ENCODE measurements at regions not wholly inside any gene's neighbourhood (a gene's known extent, or its start where the extent isn't known, plus 50 kb on each side); places are given as distances from the start of the nearest gene placed in this dataset.

- no peak for ATAC-seq
- Histone ChIP-seq H3K4me3 (replicated peaks in 1 of 2; ENCODE audit: low read depth in 1 of 2, low read length in 2 of 2) (no peak overlapping the region), H3K9me3 (ENCODE audit: control insufficient read depth in 1 of 2, insufficient read depth in 1 of 2, low read depth in 1 of 2, low read length in 2 of 2) (no peaks in the 10 kb centered on the region), H3K9ac (ENCODE audit: low read length) (no peak overlapping the region), H3K36me3 (ENCODE audit: control insufficient read depth in 1 of 2, insufficient read depth in 2 of 2, low read length in 2 of 2) (no peaks in the 10 kb centered on the region), H3K27ac (ENCODE audit: low read depth, low read length) (no peak overlapping the region), H3K9me2 (ENCODE audit: insufficient read depth) (no peaks in the 10 kb centered on the region), H2AFZ (ENCODE audit: low read depth, low read length, poor library complexity, severe bottlenecking) (no peak overlapping the region), H3K4me1 (ENCODE audit: control insufficient read depth in 1 of 2, insufficient read depth in 2 of 2, low read length in 2 of 2) (peaks cover 4 to 11% of the 10 kb centered on the region in 2 experiments; a peak in 3 of 4 replicates), H4K20me1 (ENCODE audit: insufficient read depth) (no peaks in the 10 kb centered on the region), H3K27me3 (ENCODE audit: insufficient read depth, low read length) (no peaks in the 10 kb centered on the region), H3K79me2 (ENCODE audit: insufficient read depth, low read length) (no peaks in the 10 kb centered on the region), H3K4me2 (ENCODE audit: low read length) (no peak overlapping the region)
- CTCF ChIA-PET = no interaction called here
- no TSS peak for BruUV-seq (replicated peaks)
- intact Hi-C loops (cut with micrococcal nuclease) = no loop called here
- RAD21 ChIA-PET (ENCODE audit: low non-redundant PET in 1 of 2, low total read pairs in 2 of 2, uncharacterized antibody in 2 of 2, unreplicated experiment in 2 of 2) = no interaction called here
- POLR2A ChIA-PET = no interaction called here
- DNase-seq (ENCODE audit: low read depth, low spot score) = no peak
- no peak for TF ChIP-seq ELF1 (IDR thresholded peaks at IDR 0.05; ENCODE audit: borderline replicate concordance, low read depth)
- TF ChIP-seq JUND (IDR thresholded peaks at IDR 0.05) = no peak
- TF ChIP-seq SRF (IDR thresholded peaks at IDR 0.05; ENCODE audit: low read depth) = no peak
- TF ChIP-seq CTCF (IDR thresholded peaks at IDR 0.05 in 2 of 3, conservative IDR thresholded peaks at IDR 0.05 in 1 of 3; ENCODE audit: borderline replicate concordance in 1 of 3, insufficient read depth in 1 of 3, low read depth in 2 of 3, low read length in 2 of 3) = no peak
- TF ChIP-seq FOSL1 (IDR thresholded peaks at IDR 0.05; ENCODE audit: low read depth) = no peak
- no peak for TF ChIP-seq EZH2phosphoT487 (IDR thresholded peaks at IDR 0.05; ENCODE audit: borderline replicate concordance)
- no peak for TF ChIP-seq TCF7L2 (IDR thresholded peaks at IDR 0.05; ENCODE audit: borderline replicate concordance, extremely low read depth, insufficient read depth, insufficient read length)
- no peak for TF ChIP-seq POLR2A (IDR thresholded peaks at IDR 0.05; ENCODE audit: borderline replicate concordance, extremely low read depth, insufficient read depth, insufficient read length)
- TF ChIP-seq REST (IDR thresholded peaks at IDR 0.05; ENCODE audit: low read depth) = no peak
- no peak for TF ChIP-seq RAD21 (IDR thresholded peaks at IDR 0.05; ENCODE audit: low read depth)
- no peak for TF ChIP-seq CEBPB (IDR thresholded peaks at IDR 0.05; ENCODE audit: low read depth)
- TF ChIP-seq YY1 (IDR thresholded peaks at IDR 0.05; ENCODE audit: extremely low read depth, insufficient replicate concordance, low read depth, low read length) = no peak
- no peak for TF ChIP-seq CBX3 (IDR thresholded peaks at IDR 0.05; ENCODE audit: low read depth)
- no peak for TF ChIP-seq ATF3 (IDR thresholded peaks at IDR 0.05)
- no peak for TF ChIP-seq EGR1 (IDR thresholded peaks at IDR 0.05; ENCODE audit: low read depth)
- no peak for TF ChIP-seq SIN3A (IDR thresholded peaks at IDR 0.05; ENCODE audit: low read depth)
- TF ChIP-seq POLR2AphosphoS5 (IDR thresholded peaks at IDR 0.05; ENCODE audit: low read depth, low read length) = no peak
Measured at GRCh38 chr10:78402591-78402990, 368.9 kb downstream of the RPS24 start.

All from HCT116 (cell line).